ENCODE measurements at regions not wholly inside any gene's neighbourhood (a gene's known extent, or its start where the extent isn't known, plus 50 kb on each side); places are given as distances from the start of the nearest gene placed in this dataset.

DNA sequence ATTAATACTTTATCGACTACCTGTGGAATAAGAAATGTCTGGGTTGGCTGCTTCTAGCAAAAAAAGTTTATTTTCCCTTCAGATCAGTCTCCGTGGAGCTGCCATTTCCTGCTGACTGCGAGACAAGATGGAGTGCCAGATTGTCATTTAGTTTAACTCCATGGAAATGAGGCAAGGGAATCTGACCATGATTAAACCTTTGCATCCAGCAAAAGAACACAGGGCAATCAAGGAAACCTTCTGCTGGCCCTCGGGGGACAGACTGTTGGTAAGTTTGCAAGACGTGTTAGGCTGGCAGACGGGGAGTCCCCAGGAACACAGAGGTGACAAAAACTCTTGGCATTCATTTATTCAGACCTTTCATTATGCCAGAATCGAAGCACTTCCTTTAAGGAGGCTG lies 52.2 kb upstream of the SPACA1 start:
- no peak for FAIRE-seq

DNA sequence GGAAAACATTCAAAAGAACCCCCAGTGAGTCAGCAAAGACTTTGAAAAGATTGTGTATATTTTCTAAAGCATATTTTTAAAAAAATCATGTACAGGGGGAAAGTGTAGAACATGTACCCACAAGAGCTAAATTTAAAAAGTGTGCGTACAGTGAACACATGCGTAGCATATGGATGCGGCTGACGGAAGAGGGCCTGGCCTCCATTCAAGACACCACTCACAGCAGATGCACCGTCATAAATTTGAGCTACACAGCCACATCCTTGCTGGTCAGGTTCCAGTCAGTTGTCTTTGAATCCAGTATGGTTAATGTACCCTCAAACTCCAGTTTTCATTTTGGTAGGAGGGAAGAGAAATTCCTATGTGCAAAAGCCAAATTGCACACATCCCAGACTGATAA lies 54.3 kb upstream of the SPACA1 start:
- no peak for FAIRE-seq

DNA sequence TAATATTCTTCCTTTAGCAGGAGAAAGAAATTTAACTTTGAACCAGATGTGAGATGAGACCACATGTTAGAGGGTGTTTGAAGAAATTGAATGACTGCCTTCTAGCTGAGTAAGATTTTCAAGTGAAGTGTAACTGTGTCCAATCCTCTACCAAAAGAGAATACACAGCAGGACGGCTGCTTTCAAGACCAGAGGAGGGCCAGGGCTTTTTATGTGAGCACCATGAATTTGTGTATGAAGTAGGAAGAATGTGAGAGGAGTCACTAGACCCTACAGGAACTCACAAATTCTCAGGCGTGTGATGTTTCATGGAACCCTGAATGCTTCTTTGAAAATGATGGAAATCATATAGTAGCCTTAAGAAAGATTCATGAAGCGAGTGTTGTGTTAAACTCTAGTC lies 56.8 kb upstream of the SPACA1 start:
- no peak for FAIRE-seq

DNA sequence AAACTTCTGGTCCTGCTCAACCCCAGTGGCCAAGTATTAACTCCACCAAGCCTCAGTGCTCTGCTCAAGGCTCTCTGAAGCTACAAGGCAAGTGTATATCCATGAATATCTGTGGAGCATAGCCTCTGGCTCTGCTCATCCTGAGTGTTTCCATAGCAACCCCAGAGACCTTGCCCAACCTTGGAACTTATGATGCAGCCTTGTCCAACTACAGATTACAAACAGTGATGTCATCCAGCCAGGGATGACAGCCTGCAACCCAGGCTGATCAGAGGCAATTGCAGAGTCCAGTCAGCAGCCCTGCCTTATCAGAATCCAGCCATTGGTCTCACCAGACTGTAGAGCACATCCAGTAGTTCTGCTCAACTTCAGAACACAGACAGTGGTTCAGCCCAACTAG lies 65.5 kb upstream of the SPACA1 start:
- no peak for FAIRE-seq

DNA sequence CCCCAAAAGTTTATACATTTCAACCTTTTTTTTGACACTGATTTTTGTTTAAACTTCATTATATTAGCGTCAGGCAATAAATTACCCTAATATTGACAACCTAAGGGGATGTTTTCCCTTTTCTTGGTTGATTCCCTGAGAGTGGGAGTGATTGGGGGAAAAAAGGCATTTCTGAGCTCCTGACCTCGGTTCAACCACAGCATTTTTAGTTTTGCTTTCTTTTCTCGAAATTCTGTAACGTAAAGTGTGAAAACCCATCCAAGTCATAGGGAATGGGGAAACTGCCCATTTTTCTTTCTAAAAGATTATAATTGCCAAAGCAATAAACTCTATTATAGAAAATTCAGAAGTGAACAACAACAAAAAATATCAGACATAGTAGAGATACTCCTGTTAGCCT lies 67.9 kb upstream of the SPACA1 start:
- FAIRE-seq, result no peak

DNA sequence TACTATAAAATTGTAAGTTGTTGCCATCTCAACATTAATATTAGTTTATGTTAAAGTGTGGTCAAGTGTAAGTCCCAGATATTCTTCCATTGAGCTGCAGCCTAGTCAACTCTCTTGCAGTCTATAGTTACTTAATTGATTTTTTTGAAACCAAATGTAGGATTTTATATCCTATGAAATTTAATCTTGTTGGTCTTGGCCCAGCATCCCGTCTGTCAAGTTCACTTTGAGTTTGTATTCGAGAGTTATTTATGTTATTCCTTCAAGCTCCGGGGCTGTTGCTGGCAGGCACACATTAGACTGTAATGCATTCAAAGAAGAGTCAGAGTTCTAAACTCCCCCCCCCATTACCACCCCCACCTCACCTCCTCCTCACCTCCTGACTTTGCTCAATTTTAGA lies 71.0 kb upstream of the SPACA1 start:
- no peak for FAIRE-seq

DNA sequence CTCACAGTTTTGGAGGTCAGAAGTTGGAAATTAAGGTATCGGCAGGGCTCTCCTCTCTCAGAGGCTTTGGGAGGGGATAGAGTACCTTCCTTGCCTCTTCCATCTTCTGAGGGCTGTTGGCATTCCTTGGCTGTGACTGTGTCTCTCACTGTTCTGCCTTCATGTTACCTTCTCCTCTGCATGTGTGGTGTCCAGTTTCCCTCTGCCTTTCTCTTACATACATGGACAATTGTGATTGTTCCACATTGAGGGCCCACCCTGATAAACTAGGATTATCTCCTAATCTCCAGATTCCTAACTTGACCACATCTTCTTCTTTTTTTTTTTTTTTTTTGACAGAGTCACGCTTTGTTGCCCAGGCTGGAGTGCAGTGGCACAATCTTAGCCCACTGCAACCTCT lies 72.1 kb upstream of the SPACA1 start:
- FAIRE-seq, result no peak

DNA sequence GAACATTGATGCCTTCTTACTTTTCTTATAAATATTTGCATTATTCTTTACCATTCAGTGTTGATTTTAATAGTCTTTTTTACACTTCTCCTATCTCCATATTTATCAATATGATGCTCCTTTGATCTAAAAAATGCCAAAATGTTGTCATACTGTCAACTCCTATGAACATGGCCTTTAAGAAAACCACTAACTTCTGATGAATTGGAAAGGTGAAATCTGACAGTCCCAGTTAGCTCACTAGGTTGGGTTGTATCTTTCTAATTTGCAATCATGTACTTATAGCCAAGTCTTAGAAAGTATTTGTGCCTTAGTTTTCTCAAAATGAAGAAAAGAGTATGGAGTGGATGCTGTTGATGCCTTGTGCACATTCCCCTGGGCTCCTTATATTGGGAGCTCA lies 75.4 kb upstream of the SPACA1 start:
- FAIRE-seq, result no peak

DNA sequence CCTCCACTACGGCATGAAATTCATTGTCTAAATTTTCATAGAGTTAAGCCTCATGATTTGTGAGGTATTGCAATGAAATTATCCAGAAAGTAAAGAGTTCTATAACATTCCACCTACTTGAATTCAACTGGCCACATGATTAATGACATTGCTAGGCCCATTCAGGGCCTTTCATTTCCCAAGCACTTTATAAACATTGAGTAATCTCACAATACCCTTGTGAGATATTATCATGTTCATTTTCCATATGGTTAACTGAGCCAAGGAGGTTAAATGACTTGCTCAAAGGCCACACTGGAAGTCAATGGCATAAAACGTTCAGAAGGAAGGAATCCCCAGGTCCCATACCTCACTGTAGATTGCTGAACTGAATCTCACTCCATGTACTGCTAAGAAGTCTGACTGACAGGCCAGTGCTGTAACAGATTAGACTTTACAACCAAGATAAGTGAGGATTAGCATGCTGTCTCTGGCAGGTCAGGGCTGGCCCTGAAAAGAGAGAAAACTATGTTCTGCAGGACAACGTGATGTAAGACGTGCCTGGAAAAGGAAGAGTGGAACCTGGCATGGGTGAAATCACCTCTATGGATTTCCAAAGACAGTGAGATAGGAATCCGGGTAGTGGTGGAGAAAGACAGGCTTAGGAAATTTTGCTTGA lies 75.9 kb upstream of the SPACA1 start:
- no peak for FAIRE-seq

DNA sequence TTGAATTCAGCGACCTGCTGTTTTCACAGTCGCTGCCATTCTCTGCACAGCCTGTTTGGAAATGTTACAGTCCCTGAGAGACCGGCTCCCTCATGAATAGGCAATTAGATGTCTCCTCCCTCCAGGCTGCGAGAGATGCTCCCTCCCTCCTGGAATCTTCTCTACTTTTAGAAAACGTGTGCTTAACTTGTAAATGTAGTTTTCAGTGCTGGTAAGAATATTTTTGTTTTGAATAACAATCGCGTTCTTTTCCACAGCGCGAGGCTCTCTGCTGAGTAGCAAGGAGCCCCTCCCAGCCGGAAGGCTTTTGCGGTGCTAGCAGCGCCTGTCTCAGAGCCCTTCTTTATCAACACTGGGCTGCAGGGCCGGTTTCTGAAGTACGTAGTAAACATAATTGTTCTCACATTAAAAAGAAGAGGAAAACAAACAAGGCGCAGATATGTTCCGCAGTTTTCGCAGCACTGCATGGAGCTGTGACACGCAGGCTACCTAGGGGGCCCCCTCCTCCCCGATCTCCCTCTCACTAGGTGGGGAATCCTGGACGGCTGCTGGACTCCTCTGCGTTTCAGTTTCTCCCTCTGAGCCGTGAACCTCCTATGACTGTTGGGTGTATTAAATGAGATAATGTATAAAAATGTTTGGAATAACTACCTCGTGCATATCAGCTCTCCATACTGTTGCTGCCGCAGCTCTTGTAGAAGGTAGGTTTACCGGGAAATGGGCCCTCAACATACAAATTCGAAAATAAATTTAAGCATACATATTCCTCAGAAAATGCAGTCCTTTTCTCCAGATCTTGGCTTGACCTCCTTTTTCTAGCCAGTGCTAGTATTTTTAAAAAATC lies 79.0 kb upstream of the SPACA1 start:
- no peak for FAIRE-seq

DNA sequence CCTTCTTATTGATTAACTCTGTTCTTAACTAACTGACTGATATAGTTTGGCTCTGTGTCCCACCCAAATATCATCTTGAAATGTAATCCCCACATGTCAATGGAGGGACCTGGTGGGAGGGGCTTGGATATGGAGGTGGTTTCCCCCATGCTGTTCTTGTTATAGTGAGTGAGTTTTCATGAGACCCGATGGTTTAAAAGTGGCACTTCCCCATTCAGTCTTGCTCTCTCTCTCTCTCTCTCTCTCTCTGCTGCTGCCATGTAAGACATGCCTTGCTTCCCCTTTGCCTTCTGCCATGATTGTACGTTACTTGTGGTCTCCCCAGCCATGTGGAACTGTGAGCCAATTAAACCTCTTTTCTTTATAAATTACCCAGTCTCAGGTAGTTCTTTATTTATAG lies 81.8 kb upstream of the SPACA1 start:
- no peak for FAIRE-seq

DNA sequence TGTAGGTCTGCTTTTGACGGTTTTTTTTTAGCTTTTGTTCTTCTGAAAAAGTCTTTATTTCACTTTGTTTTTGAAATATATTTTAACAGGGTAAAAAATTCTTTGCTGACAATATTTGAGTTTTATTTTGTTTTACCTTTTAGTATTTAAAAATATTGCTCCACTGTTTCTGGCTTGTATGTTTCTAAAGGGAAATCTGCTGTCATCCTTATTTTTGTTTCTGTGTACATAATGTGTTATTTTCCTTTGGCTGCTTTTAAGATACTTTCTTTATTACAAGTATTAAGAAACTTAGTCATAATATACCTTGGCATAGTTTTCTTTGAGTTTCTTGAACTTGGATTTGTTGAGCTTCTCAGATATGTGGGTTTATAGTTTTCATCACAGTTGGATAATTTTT lies 88.6 kb upstream of the SPACA1 start:
- peak; percentile 6 for FAIRE-seq

DNA sequence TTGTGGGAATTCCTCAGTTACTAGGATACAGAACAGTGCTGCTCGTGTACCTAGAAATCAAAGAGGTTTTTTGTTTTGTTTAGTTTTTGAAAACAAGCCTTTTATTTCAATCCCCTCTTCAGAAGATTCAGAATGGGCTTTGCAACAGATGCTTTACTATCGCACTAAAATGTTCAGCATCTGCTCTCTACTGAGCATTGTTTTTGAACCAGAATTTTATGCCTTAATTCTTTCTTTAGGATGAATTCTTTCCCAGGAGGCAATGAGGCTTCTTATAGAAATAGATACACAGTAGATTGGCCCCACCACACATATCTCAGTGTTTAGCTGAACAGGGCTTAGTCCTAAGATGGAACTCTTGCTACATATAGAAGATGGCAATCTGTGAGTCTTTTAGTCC lies 95.9 kb upstream of the SPACA1 start:
- no peak for FAIRE-seq

DNA sequence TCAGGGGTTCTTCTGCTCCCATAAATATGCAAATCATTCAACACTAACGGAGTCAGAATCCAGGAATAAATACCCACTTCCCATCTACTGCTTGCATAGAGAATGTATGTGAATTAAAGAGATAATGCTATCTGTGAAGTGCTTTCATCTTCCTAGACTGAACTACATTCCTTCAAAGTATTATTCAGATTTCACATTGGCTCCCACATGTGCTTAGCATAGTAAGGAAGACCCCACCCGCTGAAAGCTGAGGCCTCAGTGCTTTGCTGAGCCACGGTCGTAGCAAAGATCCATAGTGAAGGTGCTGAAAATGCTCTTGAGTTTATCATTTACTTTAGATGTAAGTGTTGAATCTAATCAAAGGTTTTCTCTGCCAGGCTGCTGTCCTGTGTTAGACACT lies 97.0 kb upstream of the SPACA1 start:
- no peak for FAIRE-seq

DNA sequence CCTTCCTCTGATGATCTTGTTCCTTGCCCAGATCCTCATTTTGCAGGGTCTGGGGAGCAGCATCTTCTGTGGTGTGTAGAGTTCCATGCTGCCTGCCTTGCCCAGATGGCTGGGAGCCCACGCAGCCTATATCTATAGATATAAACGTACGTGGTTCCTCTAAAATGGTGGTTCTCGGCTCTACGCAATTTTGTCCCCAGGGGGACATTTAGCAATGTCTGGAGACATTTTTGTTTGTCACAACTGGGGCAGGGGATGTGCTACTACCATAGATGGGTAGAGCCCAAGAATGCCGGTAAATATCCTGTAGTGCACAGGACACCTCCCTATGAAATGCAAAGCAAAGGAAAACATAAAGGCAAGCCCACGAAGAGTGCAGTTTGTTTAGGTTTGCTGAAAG lies 98.4 kb upstream of the SPACA1 start:
- no peak for FAIRE-seq

DNA sequence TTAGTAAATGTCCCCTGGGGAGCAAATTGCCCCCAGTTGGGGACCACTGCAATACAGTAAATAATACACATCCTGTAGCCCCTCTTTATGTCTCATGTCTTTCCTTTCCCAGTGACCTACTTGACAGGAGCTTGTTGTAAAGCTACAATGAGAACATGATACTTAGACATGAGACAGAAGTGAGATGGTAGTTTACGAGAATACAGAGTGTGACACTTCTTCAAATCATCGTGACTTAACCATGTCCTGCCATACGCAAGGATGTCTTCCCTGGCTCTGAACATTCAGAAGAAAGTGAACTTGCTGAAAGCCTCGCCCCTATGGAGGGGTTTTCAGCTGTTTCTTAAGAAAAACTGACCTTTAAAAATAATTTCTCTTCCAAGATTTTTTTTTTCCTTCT lies 101.0 kb upstream of the SPACA1 start:
- FAIRE-seq, result no peak

DNA sequence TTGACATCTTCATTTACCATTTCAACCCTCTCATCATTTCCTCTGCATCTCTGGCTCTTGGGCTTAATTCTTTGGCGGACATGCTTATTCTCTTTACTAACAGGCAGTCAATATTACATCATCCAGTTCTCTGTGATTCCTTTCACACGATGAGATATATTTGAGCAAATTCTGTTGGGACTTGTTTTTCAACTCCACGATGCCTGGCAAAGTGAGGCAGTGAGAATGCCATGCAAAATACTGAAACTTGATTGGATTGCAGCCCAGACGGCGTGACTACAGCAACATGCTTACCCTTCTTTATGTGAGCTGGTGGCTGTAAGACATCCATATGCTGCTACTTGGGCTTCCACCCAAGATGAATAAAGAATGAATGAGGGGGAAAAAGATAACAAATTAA lies 101.7 kb upstream of the SPACA1 start:
- no peak for FAIRE-seq

DNA sequence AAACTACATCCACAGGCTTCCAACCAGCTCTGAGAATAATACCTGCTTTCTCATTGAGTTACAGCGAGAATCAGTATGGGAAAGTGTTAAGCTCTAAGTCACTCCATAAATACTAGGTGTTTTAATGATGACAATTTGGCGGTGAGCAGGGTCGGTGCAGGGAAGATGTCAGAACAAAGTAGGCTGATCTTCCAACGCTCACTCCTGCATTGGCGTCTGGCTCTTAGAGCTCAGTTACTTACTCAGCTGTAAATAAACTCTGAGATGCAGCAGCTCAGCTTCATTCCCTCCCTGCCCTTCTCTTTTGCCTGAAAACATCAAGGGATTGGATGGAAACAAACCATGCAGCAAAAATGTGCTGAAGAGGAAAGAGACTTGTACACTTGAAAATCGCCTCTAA lies 102.5 kb upstream of the SPACA1 start:
- FAIRE-seq, result no peak

DNA sequence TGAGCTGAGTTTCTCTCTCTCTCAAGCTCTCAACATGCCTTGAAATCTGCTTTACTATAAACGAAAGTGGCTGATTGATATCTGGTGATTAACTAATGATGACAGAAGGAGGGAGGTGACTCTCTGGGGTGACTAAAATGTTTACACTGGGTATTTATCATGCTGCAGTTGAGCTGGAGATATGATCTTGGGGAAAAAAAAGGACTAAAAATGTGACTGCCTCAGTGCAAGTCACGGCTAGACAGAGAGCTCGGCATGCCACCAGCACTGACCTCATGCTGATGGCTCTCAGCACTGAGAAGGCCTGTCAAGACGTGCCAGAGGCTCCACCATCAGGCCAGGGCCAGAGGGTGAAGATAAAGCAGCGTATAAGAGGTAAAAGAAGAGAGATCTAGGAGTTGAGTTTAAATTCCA lies 103.1 kb upstream of the SPACA1 start:
- no peak for FAIRE-seq

DNA sequence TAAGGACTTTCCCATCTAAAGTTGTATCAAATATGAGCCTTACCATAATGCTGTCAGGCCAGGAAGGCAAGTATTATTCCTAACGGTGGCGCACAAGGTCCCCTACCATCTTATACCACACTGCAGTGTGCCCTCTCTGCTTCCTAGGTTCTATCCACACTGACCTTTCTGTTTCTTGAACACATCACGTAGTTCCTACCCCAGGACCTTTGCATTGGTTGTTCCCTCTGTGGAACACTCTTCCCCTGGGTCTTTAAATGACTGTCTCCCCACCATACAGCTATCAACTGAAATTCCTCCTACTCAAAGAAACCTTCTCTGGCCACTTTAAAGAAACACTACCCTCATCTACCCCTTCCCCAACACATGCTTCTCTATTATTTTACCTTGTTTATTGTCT lies 104.5 kb upstream of the SPACA1 start:
- no peak for FAIRE-seq

DNA sequence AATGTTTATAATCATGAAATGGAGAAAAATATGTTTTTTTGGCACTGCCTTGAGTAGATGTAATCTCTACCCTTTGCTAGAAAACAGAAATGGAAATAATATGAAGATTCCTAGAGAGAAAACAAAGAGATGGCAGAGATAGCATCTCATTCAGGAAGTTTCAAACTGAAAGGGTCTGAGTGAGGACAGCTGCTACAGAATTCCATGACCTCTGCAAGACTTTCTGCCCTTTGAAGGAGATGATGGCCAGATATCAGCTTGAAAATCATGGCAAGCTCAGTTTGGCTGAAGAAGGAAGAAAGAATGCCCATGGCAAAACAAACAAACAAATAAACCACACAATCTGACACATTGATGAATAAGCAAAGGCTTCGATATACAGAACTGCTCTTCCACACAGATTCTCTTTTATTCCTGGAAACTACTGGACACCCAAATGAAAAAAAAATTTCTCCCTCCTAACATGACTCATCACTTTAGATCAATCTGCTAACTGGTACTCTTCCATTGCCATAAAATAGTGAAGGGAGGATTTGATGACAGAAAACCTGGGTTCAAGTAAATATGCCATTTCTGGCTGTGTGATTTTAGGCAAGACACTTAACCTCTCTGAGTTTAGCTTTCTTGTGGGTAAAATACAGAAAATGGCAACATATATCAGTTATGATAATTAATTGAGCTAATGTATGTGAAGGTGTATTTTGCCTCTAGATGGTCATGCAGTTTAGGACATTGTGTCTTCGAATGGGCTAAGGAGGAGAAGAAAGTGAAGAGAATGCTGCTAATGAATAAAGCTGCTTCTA lies 105.9 kb upstream of the SPACA1 start:
- no peak for FAIRE-seq

DNA sequence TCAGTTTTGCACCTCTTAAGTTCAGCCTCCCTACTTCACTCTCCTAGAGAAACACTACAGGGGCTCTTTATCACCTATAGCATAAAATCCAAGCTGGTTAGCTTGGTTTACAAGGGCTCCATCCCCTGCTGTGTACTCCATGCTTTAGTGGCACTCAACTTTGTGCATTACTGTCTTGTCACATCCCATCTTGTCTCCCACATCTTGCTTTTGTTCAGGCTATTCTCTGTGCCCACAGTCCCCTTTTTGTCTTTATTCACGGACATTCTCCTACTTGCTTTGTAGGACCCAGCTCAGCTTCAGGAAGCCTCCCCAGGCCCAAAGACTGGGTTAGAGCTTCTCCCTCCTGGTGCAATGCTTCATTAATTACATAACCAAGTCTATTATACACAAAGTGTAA lies 107.9 kb upstream of the SPACA1 start:
- FAIRE-seq, result no peak

DNA sequence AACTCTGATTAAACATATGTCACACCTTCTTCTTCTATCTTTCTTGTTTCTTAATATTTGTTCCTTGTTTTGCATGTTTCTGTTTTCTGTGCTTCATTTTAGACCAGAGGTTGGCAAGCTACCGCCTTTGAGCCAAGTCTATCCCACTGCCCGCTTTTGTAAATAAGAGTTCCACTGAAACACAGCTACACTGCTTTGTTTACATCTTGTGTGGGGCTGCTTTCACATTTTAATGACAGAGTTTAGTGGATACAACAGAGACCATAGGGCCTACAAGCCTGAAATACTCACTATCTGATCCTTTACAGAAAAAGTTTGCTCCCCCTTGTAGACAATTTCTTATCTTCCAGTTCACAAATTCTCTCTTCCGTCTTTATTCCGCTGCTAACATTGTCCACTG lies 109.4 kb upstream of the SPACA1 start:
- no peak for FAIRE-seq

DNA sequence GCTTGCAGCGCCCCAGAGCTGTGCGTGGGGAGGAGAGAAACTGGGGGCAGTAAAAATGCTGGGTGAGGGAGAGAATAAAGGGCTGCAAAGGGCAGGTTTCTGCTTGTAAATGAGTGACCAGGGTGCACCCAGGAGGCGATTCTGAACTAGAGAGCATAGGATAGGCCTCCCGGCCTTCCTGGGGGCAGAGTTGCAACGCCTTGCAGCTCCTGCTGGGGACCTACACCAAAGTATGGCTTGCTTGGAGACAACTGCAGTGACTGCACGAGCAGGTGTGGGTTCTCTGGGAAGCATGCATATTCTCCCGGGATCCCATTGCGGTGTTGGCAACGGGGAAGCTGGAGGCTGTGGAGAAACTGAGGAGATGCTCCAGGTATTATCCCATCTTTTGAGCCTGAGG lies 111.6 kb upstream of the SPACA1 start:
- FAIRE-seq, result no peak
